ENCODE measurements at regions not wholly inside any gene's neighbourhood (a gene's known extent, or its start where the extent isn't known, plus 50 kb on each side); places are given as distances from the start of the nearest gene placed in this dataset.

GRCh38 chr2:147709655-147710054 lies 135.2 kb upstream of the ACVR2A start:
- intact Hi-C loops (cut with DNase I, micrococcal nuclease) = loop anchor here in 1 of 2 experiments (5.0 kb wide), 1 partner anchor 852 kb away; no protein-coding TSS in a partner anchor
- no peaks in the 10 kb centered on the region for H3K36me3 ChIP-seq (ENCODE audit: insufficient read depth, low read length)
- no peak overlapping the region for H3K4me3 Mint-ChIP-seq
- no peak overlapping the region for H3K27ac ChIP-seq (ENCODE audit: low read depth in 1 of 2, low read length in 2 of 2)
- no peaks in the 10 kb centered on the region for H3K4me1 Mint-ChIP-seq (ENCODE audit: low read depth)
- ChIA-PET POLR2A (interaction anchor here (0.7 kb wide), 1 partner anchor 167 kb away, joined by 3 read pairs; no protein-coding TSS in a partner anchor), CTCF (no interaction called here)
- H3K9me3 Mint-ChIP-seq = peaks cover 9% of the 10 kb centered on the region
- H3K9me3 ChIP-seq (ENCODE audit: control insufficient read depth in 1 of 2, insufficient read depth in 1 of 2, low read length in 2 of 2) = peaks cover 0 to 6% of the 10 kb centered on the region in 2 experiments
- ATAC-seq (ENCODE audit: poor library complexity) (no peak), DNase-seq (no peak)
- H3K27me3 Mint-ChIP-seq = no peaks in the 10 kb centered on the region
- H3K4me3 ChIP-seq (ENCODE audit: low read length) = no peak overlapping the region
- H3K27ac Mint-ChIP-seq = no peak overlapping the region
- peaks cover 17% of the 10 kb centered on the region for H3K36me3 Mint-ChIP-seq (ENCODE audit: low read depth)
- no peaks in the 10 kb centered on the region for H3K27me3 ChIP-seq (ENCODE audit: control insufficient read depth in 1 of 2, insufficient read depth in 2 of 2, low read length in 2 of 2)
- no peaks in the 10 kb centered on the region for H3K4me1 ChIP-seq (ENCODE audit: insufficient read depth, low read length)
- no peak for TF ChIP-seq CTCF (IDR thresholded peaks at IDR 0.05)

GRCh38 chr2:147703171-147703570 lies 141.7 kb upstream of the ACVR2A start:
- no peaks in the 10 kb centered on the region for H3K4me1 Mint-ChIP-seq (ENCODE audit: low read depth)
- ChIA-PET POLR2A (no interaction called here), CTCF (no interaction called here)
- Histone ChIP-seq H3K4me1 (ENCODE audit: insufficient read depth, low read length) (no peaks in the 10 kb centered on the region), H3K27ac (ENCODE audit: low read depth in 1 of 2, low read length in 2 of 2) (no peak overlapping the region), H3K9me3 (ENCODE audit: control insufficient read depth in 1 of 2, insufficient read depth in 1 of 2, low read length in 2 of 2) (no peaks in the 10 kb centered on the region), H3K36me3 (ENCODE audit: insufficient read depth, low read length) (no peaks in the 10 kb centered on the region), H3K27me3 (ENCODE audit: control insufficient read depth in 1 of 2, insufficient read depth in 2 of 2, low read length in 2 of 2) (no peaks in the 10 kb centered on the region), H3K4me3 (ENCODE audit: low read length) (no peak overlapping the region)
- H3K9me3 Mint-ChIP-seq = peaks cover 2% of the 10 kb centered on the region
- TF ChIP-seq CTCF (IDR thresholded peaks at IDR 0.05) = no peak
- DNase-seq (no peak), ATAC-seq (ENCODE audit: poor library complexity) (no peak)
- intact Hi-C loops (cut with DNase I, micrococcal nuclease) = no loop called here
- no peak overlapping the region for H3K4me3 Mint-ChIP-seq
- no peak overlapping the region for H3K27ac Mint-ChIP-seq
- H3K36me3 Mint-ChIP-seq (ENCODE audit: low read depth) = no peaks in the 10 kb centered on the region
- H3K27me3 Mint-ChIP-seq = no peaks in the 10 kb centered on the region

- H3K9me3 Mint-ChIP-seq = peaks cover 2% of the 10 kb centered on the region
- no peak for TF ChIP-seq CTCF (IDR thresholded peaks at IDR 0.05)
- H3K4me3 ChIP-seq (ENCODE audit: low read length) = no peak overlapping the region
- H3K27me3 ChIP-seq (ENCODE audit: control insufficient read depth in 1 of 2, insufficient read depth in 2 of 2, low read length in 2 of 2) = no peaks in the 10 kb centered on the region
- H3K36me3 Mint-ChIP-seq (ENCODE audit: low read depth) = no peaks in the 10 kb centered on the region
- H3K4me1 ChIP-seq (ENCODE audit: insufficient read depth, low read length) = no peaks in the 10 kb centered on the region
- DNase-seq (no peak), ATAC-seq (ENCODE audit: poor library complexity) (no peak)
- no peak overlapping the region for H3K27ac Mint-ChIP-seq
- no peaks in the 10 kb centered on the region for H3K4me1 Mint-ChIP-seq (ENCODE audit: low read depth)
- no peak overlapping the region for H3K4me3 Mint-ChIP-seq
- ChIA-PET POLR2A (no interaction called here), CTCF (no interaction called here)
- intact Hi-C loops (cut with DNase I, micrococcal nuclease) = no loop called here
- H3K36me3 ChIP-seq (ENCODE audit: insufficient read depth, low read length) = no peaks in the 10 kb centered on the region
- H3K9me3 ChIP-seq (ENCODE audit: control insufficient read depth in 1 of 2, insufficient read depth in 1 of 2, low read length in 2 of 2) = no peaks in the 10 kb centered on the region
- H3K27ac ChIP-seq (ENCODE audit: low read depth in 1 of 2, low read length in 2 of 2) = no peak overlapping the region
- H3K27me3 Mint-ChIP-seq = no peaks in the 10 kb centered on the region
Measured at GRCh38 chr2:147698166-147698565, 146.7 kb upstream of the ACVR2A start.
